Fibroblast of villous mesenchyme (primary cell): ENCODE measurements at regions not wholly inside any gene's neighbourhood (a gene's known extent, or its start where the extent isn't known, plus 50 kb on each side); places are given as distances from the start of the nearest gene placed in this dataset.
"Not testable (repeated sequence)": the region's sequence is repeated elsewhere in the genome, so short reads cannot be mapped to it uniquely, and the experiment has no call there.

Source experiments
- DNase-seq: peaks from one replicate; pipeline ENCODE4 v3.0.0-alpha.2; 2010; ENCODE audit warnings: low read depth
- H3K4me3 ChIP-seq: 2 replicates; pipeline ENCODE4 v1.5.1; 2011; ENCODE audit warnings: low read depth, mild to moderate bottlenecking, low read length
- CTCF ChIP-seq: IDR thresholded peaks from 2 replicates; pipeline ENCODE4 v1.5.1; 2012; ENCODE audit warnings: low read depth, mild to moderate bottlenecking, low read length; ENCODE audit not compliant: insufficient read depth

- no peak for DNase-seq
- no peak overlapping the region for H3K4me3 ChIP-seq
- TF ChIP-seq CTCF = no peak
Measured at GRCh38 chr2:122032264-122032645, 276.8 kb downstream of the TSN start.

GRCh38 chr2:122033778-122034177, 278.3 kb downstream of the TSN start:
- H3K4me3 ChIP-seq = no peak overlapping the region
- DNase-seq = no peak
- no peak for TF ChIP-seq CTCF

- no peak for DNase-seq
- no peak for TF ChIP-seq CTCF
- no peak overlapping the region for H3K4me3 ChIP-seq
Measured at GRCh38 chr2:122034344-122034743, 278.9 kb downstream of the TSN start.

GRCh38 chr2:122034777-122035176, 279.3 kb downstream of the TSN start:
- H3K4me3 ChIP-seq = no peak overlapping the region
- no peak for DNase-seq
- no peak for TF ChIP-seq CTCF

- H3K4me3 ChIP-seq, DNase-seq: not testable (repeated sequence)
Measured at GRCh38 chr2:122038816-122039215, 283.4 kb downstream of the TSN start.

GRCh38 chr2:122041455-122041854, 286.0 kb downstream of the TSN start:
- no peak for TF ChIP-seq CTCF
- DNase-seq = no peak
- H3K4me3 ChIP-seq = no peak overlapping the region

- not testable (repeated sequence) for H3K4me3 ChIP-seq, DNase-seq
Measured at GRCh38 chr2:122051659-122052058, 296.2 kb downstream of the TSN start.

GRCh38 chr2:122055521-122055931, 300.1 kb downstream of the TSN start:
- TF ChIP-seq CTCF = no peak
- no peak overlapping the region for H3K4me3 ChIP-seq
- no peak for DNase-seq
